ENCODE measurements at regions not wholly inside any gene's neighbourhood (a gene's known extent, or its start where the extent isn't known, plus 50 kb on each side); places are given as distances from the start of the nearest gene placed in this dataset.
"Not testable (repeated sequence)": the region's sequence is repeated elsewhere in the genome, so short reads cannot be mapped to it uniquely, and the experiment has no call there.

DNA sequence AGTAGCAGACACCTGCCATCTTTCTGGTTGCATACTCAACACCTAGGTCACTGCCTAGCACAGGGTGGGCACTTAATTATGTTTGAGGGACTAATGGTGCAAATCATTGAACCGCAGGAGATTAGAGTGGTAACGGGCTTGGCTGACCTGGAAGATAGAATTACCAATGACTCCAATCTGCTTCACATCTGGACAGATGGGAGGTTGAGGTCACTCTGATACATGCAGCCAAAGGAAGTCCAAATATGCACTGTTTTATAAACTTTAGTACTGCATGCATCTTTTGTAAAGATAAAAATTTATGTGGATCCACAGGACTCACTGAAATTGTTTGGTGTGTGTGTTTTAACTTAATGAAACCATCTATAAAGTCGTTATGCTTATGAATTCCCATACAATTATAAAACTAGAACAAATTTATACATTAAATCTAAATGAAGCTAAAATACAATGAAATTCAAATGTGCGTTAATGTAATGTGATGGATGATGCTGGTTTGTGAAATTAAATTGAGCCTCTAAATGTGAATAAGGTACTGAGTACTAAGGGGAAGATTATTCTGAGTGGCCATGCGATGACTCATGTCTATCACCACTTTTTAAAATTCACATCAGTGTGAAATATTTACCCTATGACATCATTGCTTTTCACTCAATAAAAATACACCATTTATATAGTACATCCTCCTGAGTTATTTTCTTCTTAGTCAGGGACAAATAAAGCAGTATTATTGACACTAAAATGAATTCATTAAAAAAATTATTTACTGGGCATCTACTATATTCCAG lies 224.7 kb upstream of the FAM78B start:
- no peak for DNase-seq (ENCODE audit: low read depth)

DNA sequence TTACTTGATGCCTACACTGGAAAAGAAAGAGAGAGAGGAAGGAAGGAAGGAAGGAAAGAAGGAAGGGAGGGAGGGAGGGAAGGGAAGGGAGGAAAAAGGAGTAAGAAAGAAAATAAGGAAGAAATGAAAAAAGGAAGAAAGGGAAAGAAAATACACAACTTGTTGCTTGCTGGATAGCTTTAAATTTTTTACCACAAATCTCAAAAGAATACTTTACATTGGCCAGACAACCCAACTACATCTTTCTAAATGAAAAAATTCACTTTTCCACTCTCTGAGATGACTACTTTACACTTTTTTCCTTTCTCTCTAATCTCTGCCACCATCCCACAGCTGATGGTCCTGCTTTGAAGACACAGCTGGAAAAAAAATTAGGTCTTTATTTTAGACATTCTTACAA lies 228.9 kb upstream of the FAM78B start:
- DNase-seq (ENCODE audit: low read depth): no peak

DNA sequence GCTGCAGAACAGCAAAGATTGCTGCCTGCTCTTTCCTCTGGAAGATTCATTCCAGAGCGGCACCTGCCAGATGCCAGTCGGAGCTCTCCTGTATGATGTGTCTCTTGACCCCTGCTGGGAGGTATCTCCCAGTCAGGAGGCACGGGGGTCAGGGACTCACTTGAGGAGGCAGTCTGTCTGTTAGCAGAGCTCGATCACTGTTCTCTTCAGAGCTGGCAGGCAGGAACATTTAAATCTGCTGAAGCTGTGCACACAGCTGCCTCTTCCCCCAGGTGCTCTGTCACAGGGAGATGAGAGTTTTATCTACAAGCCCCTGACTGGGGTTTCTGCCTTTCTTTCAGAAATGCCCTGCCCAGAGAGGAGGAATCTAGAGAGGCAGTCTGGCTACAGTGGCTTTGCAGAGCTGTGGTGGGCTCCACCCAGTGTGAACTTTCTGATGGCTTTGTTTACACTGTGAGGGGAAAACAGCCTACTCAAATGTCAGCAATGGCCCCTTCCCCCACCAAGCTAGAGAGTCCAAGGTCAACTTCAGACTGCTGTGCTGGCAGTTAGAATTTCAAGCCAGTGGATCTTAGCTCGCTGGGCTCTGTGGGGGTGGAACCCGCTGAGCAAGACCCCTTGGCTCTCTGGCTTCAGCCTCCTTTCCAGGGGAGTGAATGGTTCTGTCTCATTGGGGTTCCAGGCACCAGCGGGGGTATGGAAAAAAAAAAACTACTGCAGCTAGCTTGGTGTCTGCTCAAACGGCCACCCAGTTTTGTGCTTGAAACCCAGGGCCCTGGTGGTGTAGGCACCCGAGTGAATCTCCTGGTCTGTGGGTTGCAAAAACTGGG lies 242.7 kb upstream of the FAM78B start:
- not testable (repeated sequence) for DNase-seq (ENCODE audit: low read depth)

DNA sequence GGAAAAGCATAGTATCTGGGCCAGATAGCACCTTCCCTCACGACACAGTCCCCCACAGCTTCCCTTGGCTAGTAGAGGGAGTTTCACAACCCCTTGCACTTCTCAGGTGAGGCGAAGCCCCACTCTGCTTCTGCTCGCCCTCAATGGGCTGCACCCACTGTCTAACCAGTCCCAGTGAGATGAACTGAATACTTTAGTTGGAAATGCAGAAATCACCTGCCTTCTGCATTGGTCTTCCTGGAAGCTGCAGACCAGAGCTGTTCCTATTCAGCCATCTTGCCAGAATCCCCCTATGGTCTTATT lies 243.2 kb upstream of the FAM78B start:
- no peak for DNase-seq (ENCODE audit: low read depth)

DNA sequence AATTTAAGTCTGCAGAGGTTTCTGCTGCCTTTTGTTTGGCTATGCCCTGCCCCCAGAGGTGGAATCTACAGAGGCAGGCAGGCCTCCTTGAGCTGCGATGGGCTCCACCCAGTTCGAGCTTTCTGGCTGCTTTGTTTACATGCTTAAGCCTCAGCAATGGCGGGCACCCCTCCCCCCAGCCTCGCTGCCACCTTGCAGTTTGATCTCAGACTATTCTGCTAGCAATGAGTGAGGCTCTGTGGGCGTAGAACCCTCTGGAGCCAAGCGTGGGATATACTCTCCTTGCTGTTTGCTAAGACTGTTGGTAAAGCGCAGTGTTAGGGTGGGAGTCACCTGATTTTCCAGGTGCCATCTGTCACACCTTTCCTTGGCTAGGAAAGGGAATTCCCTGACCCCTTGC lies 250.0 kb upstream of the FAM78B start:
- not testable (repeated sequence) for DNase-seq (ENCODE audit: low read depth)

DNA sequence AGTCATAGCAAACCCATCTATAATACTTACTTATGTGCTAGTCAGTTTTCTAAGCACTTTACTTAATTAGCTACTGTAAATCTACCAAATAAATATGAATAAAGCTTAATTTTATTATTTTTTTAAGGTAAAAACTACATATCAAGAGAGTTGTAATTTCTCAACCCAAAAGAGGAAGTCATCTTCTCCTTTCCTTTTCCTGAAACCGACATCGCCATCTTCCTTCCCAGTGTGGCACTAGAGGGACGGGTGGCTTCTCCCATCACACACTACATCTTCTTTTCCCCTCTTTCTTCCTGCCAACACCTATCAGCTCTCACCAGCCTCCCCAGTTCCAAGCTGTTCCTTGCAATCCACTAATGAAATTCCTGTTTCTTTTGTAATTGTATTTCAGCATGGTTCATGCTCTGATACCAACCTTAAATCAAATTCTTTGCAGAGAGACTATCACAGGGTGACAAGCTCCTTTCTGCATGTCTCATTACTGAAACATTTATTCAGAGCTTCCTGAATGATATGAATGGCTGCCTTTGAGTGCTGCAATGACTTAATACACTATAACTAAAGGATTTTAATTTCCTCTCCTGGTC lies 251.6 kb upstream of the FAM78B start:
- DNase-seq (ENCODE audit: low read depth): no peak

DNA sequence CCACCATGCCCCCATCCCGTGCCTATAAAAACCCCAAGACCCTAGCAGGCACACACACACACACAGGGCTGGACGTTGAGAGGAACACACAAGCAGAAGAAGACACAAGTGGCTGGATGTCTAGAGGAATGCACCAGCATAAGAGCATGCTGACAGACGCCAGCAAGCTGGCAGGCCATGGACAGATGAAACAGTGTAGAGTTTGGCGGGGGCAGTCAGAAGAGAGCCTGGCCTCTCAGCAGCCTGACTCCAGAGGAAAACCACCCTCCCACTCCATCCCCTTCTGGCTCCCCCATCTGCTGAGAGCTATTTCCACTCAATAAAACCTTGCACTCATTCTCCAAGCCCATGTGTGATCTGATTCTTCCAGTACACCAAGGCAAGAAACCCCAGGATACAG lies 255.8 kb upstream of the FAM78B start:
- not testable (repeated sequence) for DNase-seq (ENCODE audit: low read depth)

DNA sequence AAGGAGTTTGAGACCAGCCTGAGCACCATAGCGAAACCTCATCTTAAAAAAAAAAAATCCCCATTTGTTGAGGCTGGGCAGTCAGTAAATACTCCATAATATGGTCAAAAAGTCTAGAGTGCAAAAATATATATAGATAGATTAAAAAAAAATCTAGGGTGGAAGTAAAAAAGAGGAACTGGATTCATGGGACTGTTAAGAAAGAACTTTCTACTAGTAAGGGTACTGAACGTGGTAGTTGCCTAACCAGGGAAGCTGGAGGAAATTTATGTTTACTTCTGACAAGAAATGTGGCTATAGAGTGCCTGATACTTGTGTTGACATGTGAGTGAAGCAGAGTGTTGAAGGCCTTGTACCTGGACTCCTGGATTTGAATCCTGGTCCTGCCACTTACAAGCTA lies 265.9 kb upstream of the FAM78B start:
- DNase-seq (ENCODE audit: low read depth): no peak

DNA sequence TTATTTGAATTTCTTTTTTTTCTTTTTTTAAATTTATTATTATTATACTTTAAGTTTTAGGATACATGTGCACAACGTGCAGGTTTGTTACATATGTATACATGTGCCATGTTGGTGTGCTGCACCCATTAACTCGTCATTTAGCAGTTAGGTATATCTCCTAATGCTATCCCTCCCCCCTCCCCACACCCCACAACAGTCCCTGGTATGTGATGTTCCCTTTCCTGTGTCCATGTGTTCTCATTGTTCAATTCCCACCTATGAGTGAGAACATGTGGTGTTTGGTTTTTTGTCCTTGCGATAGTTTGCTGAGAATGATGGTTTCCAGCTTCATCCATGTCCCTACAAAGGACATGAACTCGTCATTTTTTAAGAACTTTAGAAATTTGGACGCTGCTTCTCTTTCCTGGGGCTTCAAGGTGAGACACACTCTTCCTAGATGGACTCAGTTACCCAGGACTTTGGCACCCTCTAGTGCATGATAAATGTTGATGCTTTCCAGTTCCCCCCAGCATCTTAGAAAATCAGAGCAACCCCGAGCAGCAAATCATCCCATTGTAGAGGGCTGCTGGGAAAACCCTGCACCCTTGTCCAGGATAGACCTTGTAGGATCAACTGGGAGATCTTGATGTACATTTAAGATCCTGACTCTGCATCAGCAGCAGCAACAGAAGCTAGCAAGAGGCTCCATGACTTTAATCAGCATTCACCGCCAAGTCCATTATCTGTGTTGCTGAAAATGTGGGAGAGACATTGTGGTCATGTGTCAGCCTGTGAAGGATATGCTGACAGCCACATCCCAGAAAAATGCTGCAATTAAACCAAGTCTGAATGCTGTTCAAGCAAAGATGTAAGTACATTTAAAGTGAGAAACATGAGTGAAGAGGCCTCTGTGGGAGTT lies 266.9 kb upstream of the FAM78B start:
- not testable (repeated sequence) for DNase-seq (ENCODE audit: low read depth)

DNA sequence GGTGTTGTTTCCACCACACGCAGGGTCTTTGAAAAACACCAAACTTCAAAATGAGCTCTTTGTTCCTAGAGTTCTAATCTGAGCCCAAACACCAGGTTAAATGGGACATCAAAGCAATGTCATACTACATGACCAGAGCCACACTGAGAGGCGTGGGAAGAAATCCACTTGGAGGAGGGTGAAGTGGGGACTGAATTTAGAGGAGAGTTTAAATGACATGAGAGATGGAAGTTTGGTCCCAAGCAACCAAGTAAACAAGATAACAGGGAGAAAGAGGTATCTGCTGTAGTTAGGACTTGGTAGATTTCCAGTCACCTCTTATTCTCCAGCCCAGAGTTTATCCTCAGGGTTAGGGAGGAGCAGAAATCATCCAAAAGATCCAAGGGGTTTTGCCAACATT lies 290.9 kb upstream of the FAM78B start:
- DNase-seq (ENCODE audit: low read depth): no peak

DNA sequence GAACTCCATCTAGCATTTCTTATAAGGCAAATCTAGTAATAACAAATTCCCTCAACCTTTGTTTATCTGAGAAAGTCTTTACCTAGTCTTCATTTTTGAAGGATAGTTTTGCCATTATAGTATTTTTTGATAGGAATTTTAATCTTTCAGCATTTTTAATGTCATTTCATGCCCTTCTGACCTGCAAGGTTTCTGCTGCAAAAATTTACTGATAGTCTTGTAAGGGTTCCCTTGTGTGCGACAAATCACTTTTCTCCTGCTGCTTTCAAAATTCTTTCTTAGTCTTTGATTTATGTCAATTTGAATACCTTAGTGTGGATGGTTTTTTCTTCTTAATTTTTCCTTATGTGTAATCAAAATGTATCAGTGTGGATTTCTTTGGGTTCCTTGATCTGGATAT lies 297.5 kb upstream of the FAM78B start:
- DNase-seq (ENCODE audit: low read depth): no peak

DNA sequence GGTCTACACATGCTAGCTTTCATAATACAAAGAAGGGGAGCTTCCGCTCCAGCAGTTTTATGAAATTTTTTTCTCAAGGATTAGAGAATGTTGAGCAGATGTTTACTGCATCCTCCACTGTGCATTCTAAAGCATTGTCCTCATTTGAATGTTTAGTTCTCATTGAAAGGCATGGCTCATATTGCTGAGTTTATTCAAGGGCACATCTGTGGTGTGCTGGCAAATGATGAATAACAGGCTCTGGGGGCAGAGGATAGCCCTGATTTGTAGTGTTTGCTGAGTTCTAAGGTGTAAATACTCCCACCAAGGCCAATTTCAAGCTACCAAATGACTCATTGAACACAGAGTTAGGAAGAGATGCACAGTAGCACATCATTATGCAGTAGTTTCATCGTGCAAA lies 303.2 kb upstream of the FAM78B start:
- no peak for DNase-seq (ENCODE audit: low read depth)

DNA sequence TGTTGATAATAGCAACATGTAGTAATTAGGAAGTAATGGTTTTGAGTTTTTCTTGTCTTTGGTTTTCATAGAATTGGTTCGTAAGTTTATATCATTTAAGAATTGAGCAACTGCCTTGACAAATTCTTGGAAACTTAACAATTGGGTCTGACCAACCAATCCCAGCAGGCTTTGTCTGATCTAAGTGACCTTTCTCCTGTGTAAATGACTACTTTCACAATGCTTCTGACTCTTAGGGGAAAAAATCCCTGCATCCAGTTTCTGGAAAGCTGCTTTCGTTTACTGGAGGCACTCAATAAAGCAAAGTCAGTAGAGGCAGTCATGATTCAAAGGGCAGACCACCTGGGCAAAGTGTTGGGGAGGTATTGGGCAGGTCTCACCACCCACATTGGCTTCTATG lies 303.6 kb upstream of the FAM78B start:
- no peak for DNase-seq (ENCODE audit: low read depth)

DNA sequence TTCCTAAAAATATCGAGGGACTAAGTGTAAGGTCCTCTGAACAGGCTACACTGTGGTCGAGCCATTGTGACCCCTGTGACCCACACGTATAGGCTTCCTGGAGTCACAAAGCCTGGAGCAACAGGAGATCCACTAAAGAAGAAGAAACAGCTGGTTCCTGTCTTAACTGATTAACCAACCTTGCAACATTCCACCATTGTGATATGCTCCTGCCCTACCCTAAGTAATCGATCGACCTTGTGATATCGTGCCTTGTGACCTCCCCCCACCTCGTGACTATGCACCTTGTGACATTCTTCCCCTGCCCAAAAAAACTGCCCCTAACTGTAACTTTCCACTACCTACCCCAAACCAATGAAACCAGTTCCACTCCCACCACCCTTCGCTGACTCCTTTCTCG lies 304.6 kb upstream of the FAM78B start:
- no peak for DNase-seq (ENCODE audit: low read depth)

DNA sequence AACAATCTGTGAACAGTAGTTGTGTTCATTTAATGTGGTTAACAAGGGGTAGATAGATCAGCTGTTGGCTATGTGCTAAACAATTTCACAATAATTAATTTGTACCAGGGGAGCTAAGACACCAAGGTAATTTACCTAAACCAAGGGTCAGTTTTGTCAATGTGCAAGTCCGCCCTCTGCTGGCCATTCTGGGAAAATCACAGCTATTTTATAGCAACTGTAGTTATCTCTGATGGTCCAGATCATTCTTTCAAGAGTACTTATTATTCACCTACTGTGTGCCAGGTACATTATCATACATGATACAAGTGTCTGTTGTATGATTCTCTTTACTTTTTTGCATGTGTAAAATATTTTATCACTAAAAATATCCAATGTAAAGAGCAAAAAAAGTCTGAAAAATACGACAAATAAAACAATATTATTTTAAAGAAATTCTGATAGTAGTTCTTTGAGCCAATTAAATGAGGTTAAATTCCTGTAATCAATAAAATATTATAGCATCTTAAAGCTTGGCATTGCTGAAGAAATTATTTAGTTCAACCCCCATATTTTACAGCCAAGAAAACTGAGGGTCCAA lies 312.3 kb upstream of the FAM78B start:
- peak; percentile 40 for DNase-seq (ENCODE audit: low read depth)

DNA sequence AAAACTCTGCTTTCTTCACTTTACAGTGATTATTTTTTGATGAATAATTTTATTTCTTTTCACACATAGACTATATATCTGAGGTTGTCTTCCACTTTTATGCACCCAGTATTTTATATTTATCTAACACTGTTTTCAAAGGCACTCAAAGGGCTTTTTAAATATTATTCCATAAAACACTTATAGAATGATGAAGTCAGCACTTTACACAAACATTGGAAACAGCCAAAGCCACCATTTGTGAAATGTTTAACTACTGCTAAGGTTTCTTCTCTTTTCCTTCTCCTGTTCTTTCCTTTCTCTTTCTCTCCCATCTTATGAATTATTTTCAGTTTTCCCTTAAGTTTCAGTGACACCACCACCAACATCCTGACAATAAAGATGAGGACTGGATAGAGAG lies 317.7 kb upstream of the FAM78B start:
- no peak for DNase-seq (ENCODE audit: low read depth)

DNA sequence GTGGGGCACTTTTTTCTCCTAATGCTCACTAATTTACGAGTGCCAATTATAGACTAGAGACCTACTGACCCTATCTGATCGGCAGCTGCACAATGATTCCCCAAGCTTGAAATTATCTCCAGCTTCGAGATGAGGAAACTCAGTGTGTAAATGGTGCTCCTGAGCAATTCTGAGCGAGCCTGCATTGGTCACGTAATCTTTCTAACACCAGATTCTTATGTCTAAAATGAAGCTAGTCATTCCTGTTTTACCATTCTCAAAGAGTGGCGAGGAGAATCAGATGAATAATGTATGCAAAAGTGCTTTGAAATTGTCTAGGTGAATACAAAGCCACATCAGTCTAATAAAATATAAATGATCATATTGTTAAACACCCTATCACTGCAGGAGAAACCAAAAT lies 318.1 kb upstream of the FAM78B start:
- DNase-seq (ENCODE audit: low read depth): no peak

DNA sequence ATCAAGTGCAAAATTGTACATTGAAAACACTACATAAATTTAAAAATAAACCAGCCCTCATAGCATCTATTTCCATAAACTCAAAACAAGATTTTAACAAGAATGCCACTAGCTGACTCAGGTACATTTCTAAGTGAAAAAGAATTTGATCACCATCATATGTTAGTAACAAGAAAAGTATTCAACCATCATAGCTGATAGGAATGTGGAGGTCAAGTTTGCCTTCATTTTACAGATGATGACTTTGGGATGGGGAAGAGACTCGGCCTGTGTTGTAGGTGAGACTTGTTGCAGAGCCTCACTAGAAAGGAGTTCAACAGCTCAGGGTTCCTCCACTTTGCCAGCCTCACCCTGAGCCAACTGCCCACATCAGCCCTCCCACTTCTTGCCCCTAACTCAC lies 318.8 kb upstream of the FAM78B start:
- DNase-seq (ENCODE audit: low read depth): no peak

DNA sequence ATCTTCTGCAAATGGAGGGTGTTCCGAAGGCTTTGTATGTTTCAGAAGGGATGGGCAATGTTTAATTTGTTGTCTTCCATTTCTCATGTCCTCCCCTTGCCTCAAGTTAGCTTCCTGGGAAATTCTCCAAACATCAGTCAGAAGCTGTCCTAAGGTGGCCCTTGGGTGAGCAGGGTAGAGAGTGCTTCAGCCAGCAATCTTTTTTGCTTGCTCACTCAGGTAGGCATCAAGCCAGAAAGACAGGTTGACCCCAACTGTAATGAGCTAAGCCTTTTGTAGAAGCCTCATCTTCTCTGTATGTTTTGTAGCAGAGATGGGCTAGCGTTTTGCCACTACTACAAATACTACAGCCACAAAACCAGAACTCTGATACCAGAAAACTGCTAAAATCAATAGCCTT lies 321.5 kb upstream of the FAM78B start:
- DNase-seq (ENCODE audit: low read depth): no peak

DNA sequence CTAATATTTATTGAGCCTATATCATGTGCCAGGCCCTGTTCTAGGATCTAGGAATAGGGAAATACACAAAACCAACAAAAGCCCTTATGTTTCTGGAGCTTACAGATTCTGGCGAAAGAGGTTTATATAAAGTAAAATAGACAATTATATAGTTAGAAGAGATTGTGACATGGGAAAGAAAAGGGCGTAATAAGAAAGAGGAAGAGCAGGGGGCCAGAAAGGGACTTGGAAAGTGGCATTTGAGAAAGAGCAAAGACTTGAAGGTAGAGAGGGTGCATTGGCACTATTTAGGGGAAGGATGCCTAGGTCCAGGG lies 322.5 kb upstream of the FAM78B start:
- DNase-seq (ENCODE audit: low read depth): no peak

DNA sequence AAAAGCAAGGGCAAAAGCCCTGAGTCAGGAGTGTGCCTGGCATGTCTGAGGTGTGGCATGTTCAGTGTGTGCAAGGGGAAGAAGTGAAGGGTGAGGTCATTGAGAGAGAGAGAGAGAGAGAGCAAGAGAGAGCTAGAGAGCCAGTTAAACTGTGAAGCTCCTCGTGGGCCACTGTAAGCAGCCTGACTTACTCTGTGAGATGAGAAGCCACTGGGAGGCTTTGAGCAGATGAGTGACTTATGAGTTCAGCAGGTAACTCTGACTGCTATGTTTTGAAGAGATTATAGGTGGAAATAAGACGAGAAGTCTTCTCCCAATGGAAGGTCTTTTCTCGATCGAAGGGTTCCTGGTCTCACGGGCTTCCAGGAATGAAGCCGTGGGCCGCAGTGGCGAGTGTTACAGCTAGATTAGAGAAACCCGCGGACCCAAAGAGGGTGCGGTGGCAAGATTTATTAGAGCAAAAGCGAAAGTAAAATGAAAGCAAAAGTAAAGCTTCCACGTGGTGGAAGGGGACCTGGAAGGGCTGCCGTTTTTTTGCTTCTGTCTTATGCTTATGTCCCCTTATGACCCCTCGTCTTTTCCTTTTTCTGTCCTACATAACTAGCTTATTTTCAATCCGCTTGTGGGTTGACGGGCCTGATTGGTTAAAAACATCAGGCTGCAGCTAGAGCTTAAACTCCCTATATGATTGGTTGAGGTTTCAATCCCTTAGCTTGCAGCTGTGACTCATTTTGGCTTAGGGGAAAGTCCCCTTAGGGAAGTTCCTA lies 323.1 kb upstream of the FAM78B start:
- peak; percentile 44 for DNase-seq (ENCODE audit: low read depth)
